ENCODE measurements at regions not wholly inside any gene's neighbourhood (a gene's known extent, or its start where the extent isn't known, plus 50 kb on each side); places are given as distances from the start of the nearest gene placed in this dataset.

- Histone ChIP-seq H4K20me1 (ENCODE audit: insufficient read depth) (no peaks in the 10 kb centered on the region), H3K36me3 (replicated peaks in 1 of 2; ENCODE audit: control insufficient read depth in 1 of 2, insufficient read depth in 2 of 2, low read length in 1 of 2) (no peaks in the 10 kb centered on the region), H3K27me3 (ENCODE audit: insufficient read depth) (no peaks in the 10 kb centered on the region), H3K4me3 (ENCODE audit: low read depth in 2 of 2, low read length in 1 of 2) (no peak overlapping the region), H3K27ac (ENCODE audit: low read depth in 2 of 2, low read length in 1 of 2) (peak overlapping the region in 1 of 2 experiments; percentile 43; a peak in 1 of 4 replicates), H3K9me3 (no peaks in the 10 kb centered on the region), H3K9ac (no peak overlapping the region), H2AFZ (ENCODE audit: low read depth) (no peak overlapping the region), H3F3A (replicated peaks; ENCODE audit: insufficient read depth) (no peaks in the 10 kb centered on the region), H3K79me2 (ENCODE audit: insufficient read depth) (no peaks in the 10 kb centered on the region), H3K9me2 (no peaks in the 10 kb centered on the region), H3K4me2 (no peak overlapping the region), H3K4me1 (ENCODE audit: control insufficient read depth in 1 of 2, insufficient read depth in 2 of 2, low read depth in 1 of 2, low read length in 1 of 2) (peaks cover 0 to 13% of the 10 kb centered on the region in 2 experiments; a peak in 2 of 4 replicates)
- WGBS (ENCODE audit: low lambda C conversion rate): 53% methylated on average over 8 of the region's 8 CpGs
- CTCF ChIA-PET: interaction anchor here (1.2 kb wide), 1 partner anchor 29 kb away, joined by 3 read pairs; no protein-coding TSS in a partner anchor
- no peak for TF ChIP-seq YY1 (IDR thresholded peaks at IDR 0.05; ENCODE audit: low read depth)
- no peak for TF ChIP-seq MXI1 (IDR thresholded peaks at IDR 0.05; ENCODE audit: low read depth, low read length)
- TF ChIP-seq MEF2A (IDR thresholded peaks at IDR 0.05; ENCODE audit: borderline replicate concordance, low read depth): no peak
- TF ChIP-seq FOXJ3 (CRISPR knock-in tag; IDR thresholded peaks at IDR 0.05): no peak
- no peak for TF ChIP-seq FOSL2 (IDR thresholded peaks at IDR 0.05; ENCODE audit: borderline replicate concordance, low read depth)
- no peak for TF ChIP-seq CHD2 (IDR thresholded peaks at IDR 0.05; ENCODE audit: low read length, partially characterized antibody)
- TF ChIP-seq GABPA (IDR thresholded peaks at IDR 0.05; ENCODE audit: low read depth): no peak
- no peak for TF ChIP-seq RAD21 (IDR thresholded peaks at IDR 0.05; ENCODE audit: low read length)
- TF ChIP-seq MAX (IDR thresholded peaks at IDR 0.05; ENCODE audit: low read depth): no peak
- no peak for TF ChIP-seq NRF1 (IDR thresholded peaks at IDR 0.05; ENCODE audit: low read depth, low read length)
- TF ChIP-seq RFX5 (IDR thresholded peaks at IDR 0.05; ENCODE audit: low read length): no peak
- POLR2A ChIA-PET: no interaction called here
- no peak for DNase-seq
These were observed 82.8 kb upstream of the PLEKHG7 start for GRCh38 chr12:92619730-92620684.

- H3K9me2 ChIP-seq: no peaks in the 10 kb centered on the region
- 69% methylated on average over 2 of the region's 2 CpGs for WGBS (ENCODE audit: low lambda C conversion rate)
- no peak overlapping the region for H3K27ac ChIP-seq (ENCODE audit: low read depth in 2 of 2, low read length in 1 of 2)
- no peaks in the 10 kb centered on the region for H4K20me1 ChIP-seq (ENCODE audit: insufficient read depth)
- no peak overlapping the region for H2AFZ ChIP-seq (ENCODE audit: low read depth)
- H3K9ac ChIP-seq: no peak overlapping the region
- no peaks in the 10 kb centered on the region for H3K79me2 ChIP-seq (ENCODE audit: insufficient read depth)
- TF ChIP-seq, protein P1, sequence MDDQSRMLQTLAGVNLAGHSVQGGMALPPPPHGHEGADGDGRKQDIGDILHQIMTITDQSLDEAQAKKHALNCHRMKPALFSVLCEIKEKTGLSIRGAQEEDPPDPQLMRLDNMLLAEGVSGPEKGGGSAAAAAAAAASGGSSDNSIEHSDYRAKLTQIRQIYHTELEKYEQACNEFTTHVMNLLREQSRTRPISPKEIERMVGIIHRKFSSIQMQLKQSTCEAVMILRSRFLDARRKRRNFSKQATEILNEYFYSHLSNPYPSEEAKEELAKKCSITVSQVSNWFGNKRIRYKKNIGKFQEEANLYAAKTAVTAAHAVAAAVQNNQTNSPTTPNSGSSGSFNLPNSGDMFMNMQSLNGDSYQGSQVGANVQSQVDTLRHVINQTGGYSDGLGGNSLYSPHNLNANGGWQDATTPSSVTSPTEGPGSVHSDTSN (IDR thresholded peaks at IDR 0.05): no peak
- no peak for TF ChIP-seq POLR2AphosphoS5 (IDR thresholded peaks at IDR 0.05; ENCODE audit: low read depth, low read length)
- no peak for TF ChIP-seq TAF1 (IDR thresholded peaks at IDR 0.05; ENCODE audit: borderline replicate concordance, low read depth, low read length)
- TF ChIP-seq FOSL2 (IDR thresholded peaks at IDR 0.05; ENCODE audit: borderline replicate concordance, low read depth): no peak
- no peak for TF ChIP-seq TEAD4 (IDR thresholded peaks at IDR 0.05; ENCODE audit: borderline replicate concordance, insufficient read depth)
- no peak for TF ChIP-seq REST (IDR thresholded peaks at IDR 0.05; ENCODE audit: low read depth, low read length)
- no peak for TF ChIP-seq NRF1 (IDR thresholded peaks at IDR 0.05; ENCODE audit: low read depth, low read length)
- TF ChIP-seq SMC3 (IDR thresholded peaks at IDR 0.05; ENCODE audit: low read depth, low read length): no peak
- no peak for TF ChIP-seq RXRA (IDR thresholded peaks at IDR 0.05; ENCODE audit: borderline replicate concordance, low read depth)
- no peak for TF ChIP-seq GABPA (IDR thresholded peaks at IDR 0.05; ENCODE audit: low read depth)
- H3K4me1 ChIP-seq (ENCODE audit: control insufficient read depth in 1 of 2, insufficient read depth in 2 of 2, low read depth in 1 of 2, low read length in 1 of 2): peaks cover 0 to 13% of the 10 kb centered on the region in 2 experiments; a peak in 2 of 4 replicates
- H3K27me3 ChIP-seq (ENCODE audit: insufficient read depth): no peaks in the 10 kb centered on the region
- no peak for DNase-seq
- no peaks in the 10 kb centered on the region for H3K36me3 ChIP-seq (replicated peaks in 1 of 2; ENCODE audit: control insufficient read depth in 1 of 2, insufficient read depth in 2 of 2, low read length in 1 of 2)
- ChIA-PET POLR2A (no interaction called here), CTCF (interaction anchor here (1.2 kb wide), 1 partner anchor 30 kb away, joined by 3 read pairs; no protein-coding TSS in a partner anchor)
- no peaks in the 10 kb centered on the region for H3K9me3 ChIP-seq
- no peak overlapping the region for H3K4me3 ChIP-seq (ENCODE audit: low read depth in 2 of 2, low read length in 1 of 2)
- H3F3A ChIP-seq (replicated peaks; ENCODE audit: insufficient read depth): no peaks in the 10 kb centered on the region
- no peak overlapping the region for H3K4me2 ChIP-seq
These were observed 83.8 kb upstream of the PLEKHG7 start for GRCh38 chr12:92619026-92619425.
